ENCODE measurements at regions not wholly inside any gene's neighbourhood (a gene's known extent, or its start where the extent isn't known, plus 50 kb on each side); places are given as distances from the start of the nearest gene placed in this dataset.

- Histone ChIP-seq H3K27me3 (no peaks in the 10 kb centered on the region), H3K27ac (no peak overlapping the region), H3K36me3 (no peaks in the 10 kb centered on the region), H3K4me1 (no peaks in the 10 kb centered on the region), H3K4me3 (no peak overlapping the region), H3K9me3 (no peaks in the 10 kb centered on the region)
- WGBS, 2 donors (ENCODE audit: low coverage in 1 of 2): 48% methylated on average over 7 of the region's 7 CpGs; no CpG with 5 or more reads in 1 of the 2 donors
- no peak for ATAC-seq
- no peak for TF ChIP-seq CTCF (IDR thresholded peaks at IDR 0.05)
- no peak for TF ChIP-seq EP300 (IDR thresholded peaks at IDR 0.05)
- no peak for TF ChIP-seq POLR2AphosphoS5 (IDR thresholded peaks at IDR 0.05)
- no peak for TF ChIP-seq POLR2A (IDR thresholded peaks at IDR 0.05)
Measured at GRCh38 chr3:117920253-117920898, 1114.3 kb downstream of the IGSF11 start.

GRCh38 chr3:117921411-117921810 is 1113.2 kb downstream of the IGSF11 start:
- 80 to 93% methylated on average over 3 of the region's 3 CpGs for WGBS, 2 donors (ENCODE audit: low coverage in 1 of 2)

GRCh38 chr3:117922039-117922438 is 1112.6 kb downstream of the IGSF11 start:
- Histone ChIP-seq H3K27ac (no peak overlapping the region), H3K27me3 (no peaks in the 10 kb centered on the region), H3K9me3 (no peaks in the 10 kb centered on the region), H3K36me3 (no peaks in the 10 kb centered on the region), H3K4me3 (no peak overlapping the region), H3K4me1 (no peaks in the 10 kb centered on the region)
- TF ChIP-seq POLR2AphosphoS5 (IDR thresholded peaks at IDR 0.05) (no peak), CTCF (IDR thresholded peaks at IDR 0.05) (no peak), EP300 (IDR thresholded peaks at IDR 0.05) (no peak), POLR2A (IDR thresholded peaks at IDR 0.05) (no peak)
- no peak for ATAC-seq
- WGBS, 2 donors (ENCODE audit: low coverage in 1 of 2): 62 to 80% methylated on average over 4 of the region's 4 CpGs

More at GRCh38 chr3:117921411-117921810, 1113.2 kb downstream of the IGSF11 start:
- no peak for TF ChIP-seq CTCF (IDR thresholded peaks at IDR 0.05)
- TF ChIP-seq EP300 (IDR thresholded peaks at IDR 0.05): no peak
- no peak for TF ChIP-seq POLR2A (IDR thresholded peaks at IDR 0.05)
- TF ChIP-seq POLR2AphosphoS5 (IDR thresholded peaks at IDR 0.05): no peak
- Histone ChIP-seq H3K27ac (no peak overlapping the region), H3K36me3 (no peaks in the 10 kb centered on the region), H3K4me1 (no peaks in the 10 kb centered on the region), H3K4me3 (no peak overlapping the region), H3K9me3 (no peaks in the 10 kb centered on the region), H3K27me3 (no peaks in the 10 kb centered on the region)
- no peak for ATAC-seq

GRCh38 chr3:117926819-117927218 is 1107.8 kb downstream of the IGSF11 start:
- H3K4me1 ChIP-seq: no peaks in the 10 kb centered on the region
- H3K9me3 ChIP-seq: no peaks in the 10 kb centered on the region
- H3K36me3 ChIP-seq: no peaks in the 10 kb centered on the region
- H3K27ac ChIP-seq: no peak overlapping the region
- TF ChIP-seq EP300 (IDR thresholded peaks at IDR 0.05): no peak
- TF ChIP-seq POLR2AphosphoS5 (IDR thresholded peaks at IDR 0.05): no peak
- TF ChIP-seq CTCF (IDR thresholded peaks at IDR 0.05): no peak
- no peak for TF ChIP-seq POLR2A (IDR thresholded peaks at IDR 0.05)
- no peak for ATAC-seq
- H3K4me3 ChIP-seq: no peak overlapping the region
- no peaks in the 10 kb centered on the region for H3K27me3 ChIP-seq

- no peak for ATAC-seq
- H3K27ac ChIP-seq: no peak overlapping the region
- no peak overlapping the region for H3K4me3 ChIP-seq
- no peaks in the 10 kb centered on the region for H3K9me3 ChIP-seq
- TF ChIP-seq CTCF (IDR thresholded peaks at IDR 0.05) (no peak), EP300 (IDR thresholded peaks at IDR 0.05) (no peak), POLR2AphosphoS5 (IDR thresholded peaks at IDR 0.05) (no peak), POLR2A (IDR thresholded peaks at IDR 0.05) (no peak)
- 90 to 100% methylated on average over 1 of the region's 1 CpG for WGBS, 2 donors (ENCODE audit: low coverage in 1 of 2)
- no peaks in the 10 kb centered on the region for H3K27me3 ChIP-seq
- H3K4me1 ChIP-seq: no peaks in the 10 kb centered on the region
- no peaks in the 10 kb centered on the region for H3K36me3 ChIP-seq
Measured at GRCh38 chr3:117927825-117928224, 1106.8 kb downstream of the IGSF11 start.
